ENCODE measurements at regions not wholly inside any gene's neighbourhood (a gene's known extent, or its start where the extent isn't known, plus 50 kb on each side); places are given as distances from the start of the nearest gene placed in this dataset.

GRCh38 chr13:48790199-48790598 is 136.5 kb downstream of the CYSLTR2 start:
- H3K4me3 ChIP-seq (ENCODE audit: low read depth, low read length) = no peak overlapping the region
- TF ChIP-seq, protein P1, sequence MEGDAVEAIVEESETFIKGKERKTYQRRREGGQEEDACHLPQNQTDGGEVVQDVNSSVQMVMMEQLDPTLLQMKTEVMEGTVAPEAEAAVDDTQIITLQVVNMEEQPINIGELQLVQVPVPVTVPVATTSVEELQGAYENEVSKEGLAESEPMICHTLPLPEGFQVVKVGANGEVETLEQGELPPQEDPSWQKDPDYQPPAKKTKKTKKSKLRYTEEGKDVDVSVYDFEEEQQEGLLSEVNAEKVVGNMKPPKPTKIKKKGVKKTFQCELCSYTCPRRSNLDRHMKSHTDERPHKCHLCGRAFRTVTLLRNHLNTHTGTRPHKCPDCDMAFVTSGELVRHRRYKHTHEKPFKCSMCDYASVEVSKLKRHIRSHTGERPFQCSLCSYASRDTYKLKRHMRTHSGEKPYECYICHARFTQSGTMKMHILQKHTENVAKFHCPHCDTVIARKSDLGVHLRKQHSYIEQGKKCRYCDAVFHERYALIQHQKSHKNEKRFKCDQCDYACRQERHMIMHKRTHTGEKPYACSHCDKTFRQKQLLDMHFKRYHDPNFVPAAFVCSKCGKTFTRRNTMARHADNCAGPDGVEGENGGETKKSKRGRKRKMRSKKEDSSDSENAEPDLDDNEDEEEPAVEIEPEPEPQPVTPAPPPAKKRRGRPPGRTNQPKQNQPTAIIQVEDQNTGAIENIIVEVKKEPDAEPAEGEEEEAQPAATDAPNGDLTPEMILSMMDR (IDR thresholded peaks at IDR 0.05; ENCODE audit: borderline replicate concordance, insufficient read depth, low read depth, low read length) = no peak

DNA sequence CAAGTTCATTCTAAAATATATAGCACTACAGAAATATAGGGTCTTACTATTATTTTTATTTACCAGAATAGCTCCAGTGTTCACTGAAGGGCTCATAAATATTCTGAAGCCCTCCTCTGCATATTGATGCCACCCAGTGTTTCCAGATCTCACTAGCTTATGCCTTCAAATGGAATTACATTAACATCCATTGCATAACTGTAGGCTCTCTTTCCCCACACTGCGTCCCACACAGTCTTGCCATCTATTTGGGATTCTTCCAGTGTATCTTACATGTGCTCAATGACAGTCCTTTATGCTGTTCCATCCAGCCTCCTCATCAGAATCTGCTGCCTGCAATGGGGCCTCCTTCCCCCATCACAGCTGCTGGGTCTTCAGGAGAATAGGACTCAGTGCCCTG is 137.2 kb downstream of the CYSLTR2 start:
- TF ChIP-seq, protein P1 (IDR thresholded peaks at IDR 0.05; ENCODE audit: borderline replicate concordance, insufficient read depth, low read depth, low read length) = no peak
- H3K4me3 ChIP-seq (ENCODE audit: low read depth, low read length) = no peak overlapping the region

GRCh38 chr13:48797127-48797526 is 143.4 kb downstream of the CYSLTR2 start:
- no peak overlapping the region for H3K4me3 ChIP-seq (ENCODE audit: low read depth, low read length)
- TF ChIP-seq, protein P1 (IDR thresholded peaks at IDR 0.05; ENCODE audit: borderline replicate concordance, insufficient read depth, low read depth, low read length) = no peak

DNA sequence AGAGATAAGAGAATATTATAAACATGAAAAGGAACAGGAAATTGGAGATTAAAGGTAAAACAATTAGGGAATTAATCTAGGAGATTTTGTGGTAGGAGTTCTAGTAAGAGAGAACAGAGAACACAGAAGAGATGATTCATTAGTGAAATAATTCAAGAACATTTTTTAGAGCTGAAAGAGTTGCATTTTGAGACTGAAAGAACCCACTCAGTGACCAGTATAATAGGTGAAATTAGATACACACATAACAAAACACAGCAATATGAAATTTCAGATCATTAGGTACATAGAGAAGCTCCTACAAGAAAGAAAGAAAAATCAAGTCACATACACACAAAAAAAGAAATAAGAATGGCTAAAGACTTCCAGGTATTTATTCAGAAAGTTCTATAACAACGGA is 144.0 kb downstream of the CYSLTR2 start:
- TF ChIP-seq, protein P1 (IDR thresholded peaks at IDR 0.05; ENCODE audit: borderline replicate concordance, insufficient read depth, low read depth, low read length) = no peak
- no peak overlapping the region for H3K4me3 ChIP-seq (ENCODE audit: low read depth, low read length)

- H3K4me3 ChIP-seq (ENCODE audit: low read depth, low read length) = no peak overlapping the region
- TF ChIP-seq, protein P1 (IDR thresholded peaks at IDR 0.05; ENCODE audit: borderline replicate concordance, insufficient read depth, low read depth, low read length) = no peak
Measured at GRCh38 chr13:48798180-48798579, 144.5 kb downstream of the CYSLTR2 start.

- TF ChIP-seq, protein P1 (IDR thresholded peaks at IDR 0.05; ENCODE audit: borderline replicate concordance, insufficient read depth, low read depth, low read length) = no peak
- H3K4me3 ChIP-seq (ENCODE audit: low read depth, low read length) = no peak overlapping the region
Measured at GRCh38 chr13:48801255-48801654, 147.5 kb downstream of the CYSLTR2 start.

- TF ChIP-seq, protein P1 (IDR thresholded peaks at IDR 0.05; ENCODE audit: borderline replicate concordance, insufficient read depth, low read depth, low read length) = no peak
- no peak overlapping the region for H3K4me3 ChIP-seq (ENCODE audit: low read depth, low read length)
Measured at GRCh38 chr13:48804821-48805601, 151.3 kb downstream of the CYSLTR2 start.

Data from GM12875 (cell line).